DND-41 (cell line): ENCODE measurements at regions not wholly inside any gene's neighbourhood (a gene's known extent, or its start where the extent isn't known, plus 50 kb on each side); places are given as distances from the start of the nearest gene placed in this dataset.

Source experiments
- EZH2 ChIP-seq: IDR thresholded peaks from 3 replicates; pipeline ENCODE4 v1.6.1; 2012; ENCODE audit warnings: borderline replicate concordance, low read depth, mild to moderate bottlenecking, moderate library complexity, low read length, inconsistent platforms; ENCODE audit not compliant: severe bottlenecking
- TF ChIP-seq, protein P1 (sequence below): IDR thresholded peaks from 2 replicates; pipeline ENCODE4 v1.5.1; 2012; ENCODE audit warnings: borderline replicate concordance, low read length, moderate library complexity, mild to moderate bottlenecking; ENCODE audit not compliant: poor library complexity, severe bottlenecking; ENCODE audit errors: extremely low read depth

DNA sequence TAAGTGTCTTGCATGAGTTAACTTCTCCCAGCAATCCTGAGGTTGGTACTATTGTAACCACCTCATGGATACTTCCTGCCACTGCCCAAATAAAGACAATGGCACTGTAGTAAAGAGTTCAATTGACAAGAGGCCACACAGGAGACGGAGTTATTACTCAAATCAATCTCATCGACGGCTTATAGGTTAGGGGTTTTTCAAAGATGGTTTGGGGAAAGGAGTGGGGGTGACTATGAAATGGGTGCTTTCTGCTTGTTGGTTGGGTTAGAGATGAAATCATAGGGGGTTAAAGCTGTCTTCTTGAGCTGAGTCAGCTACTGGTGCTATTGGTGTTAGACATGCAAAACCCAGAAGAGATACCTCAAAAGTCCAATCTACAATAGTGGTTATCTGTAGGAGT is 1258.0 kb upstream of the ZEB2 start:
- TF ChIP-seq, protein P1, sequence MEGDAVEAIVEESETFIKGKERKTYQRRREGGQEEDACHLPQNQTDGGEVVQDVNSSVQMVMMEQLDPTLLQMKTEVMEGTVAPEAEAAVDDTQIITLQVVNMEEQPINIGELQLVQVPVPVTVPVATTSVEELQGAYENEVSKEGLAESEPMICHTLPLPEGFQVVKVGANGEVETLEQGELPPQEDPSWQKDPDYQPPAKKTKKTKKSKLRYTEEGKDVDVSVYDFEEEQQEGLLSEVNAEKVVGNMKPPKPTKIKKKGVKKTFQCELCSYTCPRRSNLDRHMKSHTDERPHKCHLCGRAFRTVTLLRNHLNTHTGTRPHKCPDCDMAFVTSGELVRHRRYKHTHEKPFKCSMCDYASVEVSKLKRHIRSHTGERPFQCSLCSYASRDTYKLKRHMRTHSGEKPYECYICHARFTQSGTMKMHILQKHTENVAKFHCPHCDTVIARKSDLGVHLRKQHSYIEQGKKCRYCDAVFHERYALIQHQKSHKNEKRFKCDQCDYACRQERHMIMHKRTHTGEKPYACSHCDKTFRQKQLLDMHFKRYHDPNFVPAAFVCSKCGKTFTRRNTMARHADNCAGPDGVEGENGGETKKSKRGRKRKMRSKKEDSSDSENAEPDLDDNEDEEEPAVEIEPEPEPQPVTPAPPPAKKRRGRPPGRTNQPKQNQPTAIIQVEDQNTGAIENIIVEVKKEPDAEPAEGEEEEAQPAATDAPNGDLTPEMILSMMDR, result no peak
- no peak for TF ChIP-seq EZH2
